Mesendoderm (in vitro differentiated cells): ENCODE measurements at regions not wholly inside any gene's neighbourhood (a gene's known extent, or its start where the extent isn't known, plus 50 kb on each side); places are given as distances from the start of the nearest gene placed in this dataset.

Source experiments
- DNase-seq: peaks from one replicate; pipeline ENCODE4 v3.0.0; 2013
- H2AK5ac ChIP-seq: 2 replicates; pipeline ENCODE4 v1.6.1; 2013; ENCODE audit warnings: low read length, inconsistent platforms
- H2BK120ac ChIP-seq: 2 replicates; pipeline ENCODE4 v1.6.1; 2013; ENCODE audit warnings: low read depth, mild to moderate bottlenecking, low read length, moderate library complexity, mixed read lengths
- H2BK15ac ChIP-seq: replicated peaks from 2 replicates; pipeline ENCODE4 v1.6.1; 2013; ENCODE audit warnings: low read depth, mild to moderate bottlenecking, moderate library complexity
- H2BK5ac ChIP-seq: 2 replicates; pipeline ENCODE4 v1.6.1; 2013; ENCODE audit warnings: low read length, inconsistent platforms
- H3K18ac ChIP-seq: 2 replicates; pipeline ENCODE4 v1.6.1; 2013; ENCODE audit warnings: mild to moderate bottlenecking, low read length, mixed read lengths
- H3K23ac ChIP-seq: one replicate; pipeline ENCODE4 v1.6.1; 2013; ENCODE audit warnings: low read length
- H3K27ac ChIP-seq: 2 replicates; pipeline ENCODE4 v1.5.1; 2013; ENCODE audit warnings: low read depth, mild to moderate bottlenecking, inconsistent platforms, low read length, moderate library complexity
- H3K27me3 ChIP-seq: 2 replicates; pipeline ENCODE4 v1.6.1; 2013; ENCODE audit warnings: low read length, control low read depth, mild to moderate bottlenecking, inconsistent platforms; ENCODE audit not compliant: insufficient read depth, poor library complexity
- H3K36me3 ChIP-seq: 2 replicates; pipeline ENCODE4 v1.6.1; 2013; ENCODE audit warnings: low read length, inconsistent platforms; ENCODE audit not compliant: control insufficient read depth, insufficient read depth
- H3K4ac ChIP-seq: one replicate; pipeline ENCODE4 v1.6.1; 2013; ENCODE audit warnings: low read depth, mild to moderate bottlenecking, low read length, moderate library complexity
- H3K4me1 ChIP-seq: 2 replicates; pipeline ENCODE4 v1.6.1; 2013; ENCODE audit warnings: low read depth, low read length, inconsistent platforms; ENCODE audit not compliant: control insufficient read depth
- H3K4me2 ChIP-seq: 2 replicates; pipeline ENCODE4 v1.6.1; 2013; ENCODE audit warnings: low read length
- H3K4me3 ChIP-seq: 2 replicates; pipeline ENCODE4 v1.5.1; 2013; ENCODE audit warnings: mild to moderate bottlenecking, low read length
- H3K56ac ChIP-seq: one replicate; pipeline ENCODE4 v1.6.1; 2013; ENCODE audit warnings: low read length
- H3K79me1 ChIP-seq: 2 replicates; pipeline ENCODE4 v1.6.1; 2013; ENCODE audit warnings: low read length, inconsistent platforms
- H3K79me2 ChIP-seq: 2 replicates; pipeline ENCODE4 v1.6.1; 2013; ENCODE audit warnings: mild to moderate bottlenecking, low read length; ENCODE audit not compliant: control insufficient read depth, insufficient read depth
- H3K9ac ChIP-seq: 2 replicates; pipeline ENCODE4 v1.6.1; 2013; ENCODE audit warnings: low read length, inconsistent platforms
- H4K5ac ChIP-seq: one replicate; pipeline ENCODE4 v1.6.1; 2013; ENCODE audit warnings: low read length
- H4K8ac ChIP-seq: one replicate; pipeline ENCODE4 v1.6.1; 2013; ENCODE audit warnings: low read depth, mild to moderate bottlenecking, control low read depth, low read length, moderate library complexity
- WGBS: extraction: QIAGEN DNeasy Blood & Tissue Kit; methylation state at CpG from one replicate; pipeline ENCODE4 v1.1.7; 2013; ENCODE audit warnings: low lambda C conversion rate, missing lambda C conversion rate; ENCODE audit not compliant: insufficient coverage; ENCODE audit errors: extremely low coverage; 5-methylcytosine and 5-hydroxymethylcytosine counted together

GRCh38 chr6:163739966-163740365 lies 325.4 kb downstream of the QKI start:
- Histone ChIP-seq H4K8ac (no peak overlapping the region), H3K27ac (no peak overlapping the region), H4K5ac (no peak overlapping the region), H3K4ac (no peak overlapping the region), H3K4me2 (no peak overlapping the region), H3K27me3 (no peaks in the 10 kb centered on the region), H2BK15ac (no peak overlapping the region), H3K4me3 (no peak overlapping the region), H2BK5ac (no peak overlapping the region), H3K56ac (no peak overlapping the region), H2AK5ac (no peak overlapping the region), H2BK120ac (no peak overlapping the region), H3K23ac (no peak overlapping the region), H3K4me1 (no peaks in the 10 kb centered on the region), H3K36me3 (no peaks in the 10 kb centered on the region), H3K79me1 (no peaks in the 10 kb centered on the region), H3K79me2 (no peaks in the 10 kb centered on the region), H3K9ac (no peak overlapping the region), H3K18ac (no peak overlapping the region)
- no peak for DNase-seq
- WGBS: no CpG with 5 or more reads among the region's 4 CpGs

DNA sequence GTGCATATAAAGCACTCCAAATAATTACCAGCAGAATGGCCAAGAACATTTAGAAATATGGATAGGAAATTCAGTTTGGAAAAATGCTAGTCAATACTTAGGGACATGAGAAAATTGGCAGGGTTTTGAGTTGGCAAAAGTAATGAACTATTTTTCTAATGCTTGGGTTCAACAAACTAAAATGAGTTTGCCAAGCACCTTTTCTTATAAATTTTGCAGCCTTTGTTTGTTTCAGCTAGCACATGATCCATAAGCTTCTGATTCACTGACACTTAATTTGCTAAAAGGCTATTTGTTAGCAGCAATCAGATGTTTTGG lies 324.8 kb downstream of the QKI start:
- H3K79me2 ChIP-seq: no peaks in the 10 kb centered on the region
- no peaks in the 10 kb centered on the region for H3K27me3 ChIP-seq
- H3K4me3 ChIP-seq: no peak overlapping the region
- no peak overlapping the region for H2BK15ac ChIP-seq
- H3K56ac ChIP-seq: no peak overlapping the region
- H3K36me3 ChIP-seq: no peaks in the 10 kb centered on the region
- no peaks in the 10 kb centered on the region for H3K4me1 ChIP-seq
- no peak overlapping the region for H3K4ac ChIP-seq
- no peak overlapping the region for H4K5ac ChIP-seq
- no peak overlapping the region for H2AK5ac ChIP-seq
- no peak overlapping the region for H3K23ac ChIP-seq
- no peak overlapping the region for H2BK5ac ChIP-seq
- H3K27ac ChIP-seq: no peak overlapping the region
- no peaks in the 10 kb centered on the region for H3K79me1 ChIP-seq
- no peak overlapping the region for H3K4me2 ChIP-seq
- H4K8ac ChIP-seq: no peak overlapping the region
- no peak overlapping the region for H3K9ac ChIP-seq
- H2BK120ac ChIP-seq: no peak overlapping the region
- H3K18ac ChIP-seq: no peak overlapping the region
- no peak for DNase-seq

DNA sequence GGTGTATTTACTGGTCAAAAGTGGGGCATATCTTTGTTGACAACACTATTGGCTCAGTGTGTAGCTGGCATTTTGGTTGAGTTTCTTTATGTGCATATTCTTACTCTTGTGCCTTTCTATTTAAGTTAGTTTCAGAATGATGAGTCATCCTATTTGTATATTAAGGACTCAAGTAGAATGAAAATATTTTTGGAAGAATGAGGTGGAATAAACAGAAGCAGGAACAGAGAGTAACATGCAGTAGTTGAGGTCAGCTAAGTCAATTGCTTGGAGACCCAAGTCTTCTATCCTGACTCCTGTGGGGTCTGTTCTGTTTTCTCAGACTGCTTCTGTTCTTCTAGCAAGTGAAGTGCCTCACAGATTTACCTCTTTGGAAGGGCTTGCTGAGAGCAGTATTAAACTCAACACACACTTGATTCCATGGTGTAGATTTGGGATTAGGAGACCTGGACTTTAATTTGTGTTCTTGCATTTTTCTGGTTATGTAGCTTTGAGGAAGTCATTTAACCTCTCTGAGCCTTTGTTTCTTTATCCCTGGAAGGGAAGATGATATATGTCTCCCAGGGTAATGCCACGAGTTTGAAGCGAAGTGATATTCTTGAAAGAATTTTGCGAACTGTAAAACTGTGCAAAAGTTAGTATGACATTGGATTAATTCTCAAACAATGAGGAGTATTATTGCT lies 324.3 kb downstream of the QKI start:
- Histone ChIP-seq H3K18ac (no peak overlapping the region), H3K56ac (no peak overlapping the region), H4K8ac (no peak overlapping the region), H3K4me1 (no peaks in the 10 kb centered on the region), H2AK5ac (no peak overlapping the region), H3K27ac (no peak overlapping the region), H3K27me3 (no peaks in the 10 kb centered on the region), H3K36me3 (no peaks in the 10 kb centered on the region), H2BK15ac (no peak overlapping the region), H3K4ac (no peak overlapping the region), H3K79me2 (no peaks in the 10 kb centered on the region), H4K5ac (no peak overlapping the region), H2BK5ac (no peak overlapping the region), H3K79me1 (no peaks in the 10 kb centered on the region), H2BK120ac (no peak overlapping the region), H3K4me2 (no peak overlapping the region), H3K4me3 (no peak overlapping the region), H3K9ac (no peak overlapping the region), H3K23ac (no peak overlapping the region)
- DNase-seq: no peak
- WGBS: no CpG with 5 or more reads among the region's 3 CpGs

DNA sequence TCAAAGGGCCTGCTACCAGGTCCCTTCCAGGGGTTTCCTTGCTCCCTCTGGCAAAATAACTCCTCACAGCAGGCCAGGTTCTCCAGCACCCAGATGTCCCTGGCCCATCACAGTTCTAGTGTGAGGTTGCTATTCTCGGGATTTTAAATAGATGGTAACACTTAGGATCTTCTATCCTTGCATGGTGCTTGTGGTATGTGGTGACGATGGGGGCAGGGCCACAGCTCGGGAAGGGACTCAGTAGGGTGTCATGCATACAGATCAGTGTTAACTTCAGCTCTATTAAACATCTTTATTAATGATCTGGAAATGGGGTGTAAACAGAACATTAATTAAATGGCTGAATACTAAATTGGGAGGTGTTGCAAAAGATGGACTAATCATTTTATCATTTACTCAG lies 323.8 kb downstream of the QKI start:
- Histone ChIP-seq H3K23ac (no peak overlapping the region), H2BK5ac (no peak overlapping the region), H3K27ac (no peak overlapping the region), H3K27me3 (no peaks in the 10 kb centered on the region), H4K5ac (no peak overlapping the region), H3K4me2 (no peak overlapping the region), H2BK15ac (no peak overlapping the region), H3K4ac (no peak overlapping the region), H3K36me3 (no peaks in the 10 kb centered on the region), H3K56ac (no peak overlapping the region), H3K4me1 (no peaks in the 10 kb centered on the region), H2BK120ac (no peak overlapping the region), H4K8ac (no peak overlapping the region), H3K79me2 (no peaks in the 10 kb centered on the region), H2AK5ac (no peak overlapping the region), H3K18ac (no peak overlapping the region), H3K79me1 (no peaks in the 10 kb centered on the region), H3K9ac (no peak overlapping the region), H3K4me3 (no peak overlapping the region)
- WGBS: no CpG with 5 or more reads among the region's 3 CpGs
- DNase-seq: no peak

GRCh38 chr6:163735076-163735475 lies 320.6 kb downstream of the QKI start:
- no peak overlapping the region for H3K4ac ChIP-seq
- no peak overlapping the region for H3K9ac ChIP-seq
- no peaks in the 10 kb centered on the region for H3K79me2 ChIP-seq
- no peak overlapping the region for H2BK120ac ChIP-seq
- H2BK5ac ChIP-seq: no peak overlapping the region
- no peaks in the 10 kb centered on the region for H3K79me1 ChIP-seq
- H2BK15ac ChIP-seq: no peak overlapping the region
- no peak overlapping the region for H3K4me2 ChIP-seq
- no CpG with 5 or more reads among the region's 5 CpGs for WGBS
- H3K27me3 ChIP-seq: no peaks in the 10 kb centered on the region
- H4K8ac ChIP-seq: no peak overlapping the region
- H3K18ac ChIP-seq: no peak overlapping the region
- H4K5ac ChIP-seq: no peak overlapping the region
- no peak for DNase-seq
- no peak overlapping the region for H2AK5ac ChIP-seq
- H3K23ac ChIP-seq: no peak overlapping the region
- no peak overlapping the region for H3K56ac ChIP-seq
- H3K4me3 ChIP-seq: no peak overlapping the region
- no peaks in the 10 kb centered on the region for H3K36me3 ChIP-seq
- no peak overlapping the region for H3K27ac ChIP-seq
- no peaks in the 10 kb centered on the region for H3K4me1 ChIP-seq

- H3K56ac ChIP-seq: no peak overlapping the region
- H3K79me1 ChIP-seq: no peaks in the 10 kb centered on the region
- H3K27me3 ChIP-seq: no peaks in the 10 kb centered on the region
- no peak overlapping the region for H3K4ac ChIP-seq
- H3K79me2 ChIP-seq: no peaks in the 10 kb centered on the region
- no peak overlapping the region for H3K27ac ChIP-seq
- H3K4me1 ChIP-seq: no peaks in the 10 kb centered on the region
- no peak overlapping the region for H4K8ac ChIP-seq
- H2BK120ac ChIP-seq: no peak overlapping the region
- no peak overlapping the region for H3K9ac ChIP-seq
- H3K18ac ChIP-seq: no peak overlapping the region
- H3K4me2 ChIP-seq: no peak overlapping the region
- no peak overlapping the region for H4K5ac ChIP-seq
- H3K23ac ChIP-seq: no peak overlapping the region
- no peak for DNase-seq
- no peak overlapping the region for H2BK5ac ChIP-seq
- no CpG with 5 or more reads among the region's 2 CpGs for WGBS
- H2AK5ac ChIP-seq: no peak overlapping the region
- H3K36me3 ChIP-seq: no peaks in the 10 kb centered on the region
- H3K4me3 ChIP-seq: no peak overlapping the region
- H2BK15ac ChIP-seq: no peak overlapping the region
These were observed 318.5 kb downstream of the QKI start for GRCh38 chr6:163733061-163733460.
